ENCODE measurements at regions not wholly inside any gene's neighbourhood (a gene's known extent, or its start where the extent isn't known, plus 50 kb on each side); places are given as distances from the start of the nearest gene placed in this dataset.

DNA sequence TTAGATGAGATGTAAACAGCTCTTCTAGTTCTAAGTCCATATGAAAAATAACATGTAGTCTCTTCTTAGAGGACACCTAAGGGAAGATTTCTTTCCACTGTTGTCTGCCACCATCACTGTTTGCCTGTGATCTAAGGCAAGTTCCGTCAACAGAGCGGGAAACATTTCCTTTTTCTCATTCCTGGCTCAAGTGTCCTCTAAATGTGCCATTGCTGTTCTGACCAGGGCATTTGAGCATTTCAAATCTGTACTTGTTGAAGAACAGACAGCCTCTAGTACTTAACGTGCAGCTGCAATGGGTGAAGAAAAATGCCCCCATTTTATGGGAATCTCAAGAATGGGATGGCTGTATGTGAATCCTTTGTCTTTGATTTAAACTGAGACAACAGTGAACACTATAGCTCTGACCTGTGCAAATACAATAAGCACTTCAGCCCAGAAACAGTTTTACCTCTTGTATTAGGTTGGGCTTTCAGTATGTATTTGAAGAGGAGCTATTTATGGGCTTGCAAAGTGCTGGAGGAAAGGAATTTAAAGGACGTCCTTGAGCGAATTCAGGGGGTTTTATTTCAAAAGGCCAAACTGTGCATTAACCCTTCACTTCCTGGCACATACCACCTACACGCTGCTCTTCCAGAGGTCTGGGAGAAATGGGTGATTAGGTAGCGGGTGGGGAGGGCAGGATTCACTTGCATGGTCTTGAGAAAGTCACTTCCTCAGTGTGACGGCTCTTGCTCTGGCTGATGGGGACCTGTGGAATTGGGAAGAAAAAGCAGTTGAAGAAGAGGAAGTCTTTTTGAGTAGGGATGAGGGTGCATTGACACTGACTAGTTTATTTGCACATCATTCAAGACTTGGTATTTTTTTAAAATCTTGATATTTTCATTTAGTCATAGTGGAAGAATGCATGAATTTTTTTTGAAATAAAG, 66.1 kb downstream of the THNSL1 start:
- WGBS, 5 donors = 64 to 72% (median 65%) methylated on average over 8 of the region's 8 CpGs
- peaks cover 0 to 28% (median 12%) of the 10 kb centered on the region in 4 donors for H3K4me1 ChIP-seq
- H3K27ac ChIP-seq = no peak overlapping the region
- no peaks in the 10 kb centered on the region for H3K9me3 ChIP-seq
- no peak for DNase-seq
- intact Hi-C loops (cut with DNase I; ENCODE audit: low total_unique reads) = no loop called here
- no peaks in the 10 kb centered on the region for H3K27me3 ChIP-seq
- H3K4me3 ChIP-seq = no peak overlapping the region
- no peaks in the 10 kb centered on the region for H3K36me3 ChIP-seq
- no peak for TF ChIP-seq POLR2AphosphoS5 (IDR thresholded peaks at IDR 0.05)
- no peak for TF ChIP-seq EP300 (IDR thresholded peaks at IDR 0.05)
- TF ChIP-seq, protein P1, sequence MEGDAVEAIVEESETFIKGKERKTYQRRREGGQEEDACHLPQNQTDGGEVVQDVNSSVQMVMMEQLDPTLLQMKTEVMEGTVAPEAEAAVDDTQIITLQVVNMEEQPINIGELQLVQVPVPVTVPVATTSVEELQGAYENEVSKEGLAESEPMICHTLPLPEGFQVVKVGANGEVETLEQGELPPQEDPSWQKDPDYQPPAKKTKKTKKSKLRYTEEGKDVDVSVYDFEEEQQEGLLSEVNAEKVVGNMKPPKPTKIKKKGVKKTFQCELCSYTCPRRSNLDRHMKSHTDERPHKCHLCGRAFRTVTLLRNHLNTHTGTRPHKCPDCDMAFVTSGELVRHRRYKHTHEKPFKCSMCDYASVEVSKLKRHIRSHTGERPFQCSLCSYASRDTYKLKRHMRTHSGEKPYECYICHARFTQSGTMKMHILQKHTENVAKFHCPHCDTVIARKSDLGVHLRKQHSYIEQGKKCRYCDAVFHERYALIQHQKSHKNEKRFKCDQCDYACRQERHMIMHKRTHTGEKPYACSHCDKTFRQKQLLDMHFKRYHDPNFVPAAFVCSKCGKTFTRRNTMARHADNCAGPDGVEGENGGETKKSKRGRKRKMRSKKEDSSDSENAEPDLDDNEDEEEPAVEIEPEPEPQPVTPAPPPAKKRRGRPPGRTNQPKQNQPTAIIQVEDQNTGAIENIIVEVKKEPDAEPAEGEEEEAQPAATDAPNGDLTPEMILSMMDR (IDR thresholded peaks at IDR 0.05) = no peak
- TF ChIP-seq POLR2A (IDR thresholded peaks at IDR 0.05) = no peak

DNA sequence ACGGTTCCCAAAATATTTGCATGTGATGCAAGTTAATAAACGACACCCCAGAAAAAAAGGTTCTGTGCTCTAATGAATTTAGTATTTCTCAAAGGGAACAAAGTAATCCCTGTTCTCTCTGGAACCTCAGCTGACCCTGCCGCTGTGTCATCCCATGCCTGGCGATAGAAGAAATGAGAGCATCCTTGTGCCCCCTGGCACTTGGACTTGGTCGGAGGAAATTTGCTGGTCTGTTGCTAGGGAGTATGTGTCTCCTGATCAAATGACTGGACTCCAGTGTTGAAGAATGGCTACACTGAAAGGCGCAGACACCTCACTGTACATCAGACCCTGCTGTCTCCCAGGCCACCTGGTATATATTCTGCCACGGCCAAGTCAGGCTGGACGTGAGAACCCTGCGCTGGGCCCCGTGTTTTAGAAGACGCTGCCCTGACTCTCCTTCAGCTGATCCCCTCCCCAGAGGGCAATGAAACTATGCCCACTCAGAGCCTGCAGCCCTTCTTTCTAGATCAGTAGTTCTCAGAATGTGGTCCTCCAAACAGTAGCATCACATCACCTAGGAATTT, 67.2 kb downstream of the THNSL1 start:
- Histone ChIP-seq H3K27ac (no peak overlapping the region), H3K4me3 (no peak overlapping the region), H3K9me3 (no peaks in the 10 kb centered on the region), H3K27me3 (no peaks in the 10 kb centered on the region), H3K4me1 (peaks cover 0 to 23% (median 11%) of the 10 kb centered on the region in 4 donors), H3K36me3 (no peaks in the 10 kb centered on the region)
- WGBS, 5 donors = 91 to 95% (median 94%) methylated on average over 11 of the region's 11 CpGs
- intact Hi-C loops (cut with DNase I; ENCODE audit: low total_unique reads) = no loop called here
- no peak for DNase-seq
- TF ChIP-seq, protein P1 (IDR thresholded peaks at IDR 0.05) = no peak
- no peak for TF ChIP-seq EP300 (IDR thresholded peaks at IDR 0.05)
- no peak for TF ChIP-seq POLR2AphosphoS5 (IDR thresholded peaks at IDR 0.05)
- TF ChIP-seq POLR2A (IDR thresholded peaks at IDR 0.05) = no peak

DNA sequence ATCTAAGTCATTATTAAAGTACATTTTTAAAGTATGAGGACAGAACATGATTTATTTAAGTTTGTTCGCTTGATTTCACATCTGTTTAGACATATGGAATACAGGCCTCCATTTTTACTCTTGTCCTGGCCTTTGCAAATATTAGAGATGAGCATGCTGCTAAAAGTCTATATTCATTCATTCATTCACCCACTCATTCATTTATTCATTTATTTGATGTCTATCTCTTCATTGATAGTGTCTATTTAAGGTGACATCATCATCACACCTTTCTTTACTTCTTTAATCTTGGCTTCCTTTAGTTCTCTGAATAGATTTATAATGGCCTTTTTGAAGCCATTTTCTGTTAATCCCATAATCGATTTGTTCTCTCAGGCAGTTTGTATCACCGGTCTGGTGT, 68.0 kb downstream of the THNSL1 start:
- 89 to 100% (median 95%) methylated on average over 3 of the region's 3 CpGs for WGBS, 5 donors
- H3K27me3 ChIP-seq = no peaks in the 10 kb centered on the region
- peaks cover 0 to 18% (median 10%) of the 10 kb centered on the region in 4 donors for H3K4me1 ChIP-seq
- no peak for TF ChIP-seq POLR2A (IDR thresholded peaks at IDR 0.05)
- no peak for TF ChIP-seq POLR2AphosphoS5 (IDR thresholded peaks at IDR 0.05)
- TF ChIP-seq, protein P1 (IDR thresholded peaks at IDR 0.05) = no peak
- no peaks in the 10 kb centered on the region for H3K9me3 ChIP-seq
- no peaks in the 10 kb centered on the region for H3K36me3 ChIP-seq
- H3K4me3 ChIP-seq = no peak overlapping the region
- no peak for DNase-seq
- intact Hi-C loops (cut with DNase I; ENCODE audit: low total_unique reads) = no loop called here
- no peak overlapping the region for H3K27ac ChIP-seq

DNA sequence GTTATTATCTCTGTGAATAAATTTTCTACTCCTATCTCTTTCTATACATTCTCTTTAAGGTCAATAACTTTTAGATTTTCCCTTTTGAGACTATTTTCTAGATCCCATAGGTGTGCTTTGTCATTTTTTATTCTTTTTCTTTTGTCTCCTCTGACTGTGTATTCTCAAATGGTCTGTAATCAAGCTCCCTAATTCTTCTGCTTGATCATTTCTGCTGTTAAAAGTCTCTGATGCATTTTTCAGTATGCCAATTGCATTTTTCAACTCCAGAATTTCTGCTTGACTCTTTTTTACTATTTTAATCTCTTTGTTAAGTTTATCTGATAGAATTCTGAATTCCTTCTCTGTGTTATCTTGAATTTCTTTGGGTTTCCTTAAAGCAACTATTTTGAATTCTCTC, 78.2 kb downstream of the THNSL1 start:
- TF ChIP-seq POLR2A (IDR thresholded peaks at IDR 0.05) (no peak), POLR2AphosphoS5 (IDR thresholded peaks at IDR 0.05) (no peak), EP300 (IDR thresholded peaks at IDR 0.05) (no peak)
- TF ChIP-seq, protein P1 (IDR thresholded peaks at IDR 0.05) = no peak
- H3K27ac ChIP-seq = no peak overlapping the region
- no peaks in the 10 kb centered on the region for H3K4me1 ChIP-seq
- no peak overlapping the region for H3K4me3 ChIP-seq
- intact Hi-C loops (cut with DNase I; ENCODE audit: low total_unique reads) = no loop called here
- peaks cover 4 to 27% (median 21%) of the 10 kb centered on the region in 4 donors for H3K9me3 ChIP-seq
- no peaks in the 10 kb centered on the region for H3K27me3 ChIP-seq
- no peak for DNase-seq
- no peaks in the 10 kb centered on the region for H3K36me3 ChIP-seq
